HG03060 (cell line): ENCODE measurements at regions not wholly inside any gene's neighbourhood (a gene's known extent, or its start where the extent isn't known, plus 50 kb on each side); places are given as distances from the start of the nearest gene placed in this dataset.

Experiments used
- ATAC-seq: cut with Tn5 transposase; IDR thresholded peaks from one replicate; pipeline ENCODE4 v1.9.1; 2021; ENCODE audit warnings: low read depth, moderate number of reproducible peaks; ENCODE audit not compliant: unreplicated experiment

DNA sequence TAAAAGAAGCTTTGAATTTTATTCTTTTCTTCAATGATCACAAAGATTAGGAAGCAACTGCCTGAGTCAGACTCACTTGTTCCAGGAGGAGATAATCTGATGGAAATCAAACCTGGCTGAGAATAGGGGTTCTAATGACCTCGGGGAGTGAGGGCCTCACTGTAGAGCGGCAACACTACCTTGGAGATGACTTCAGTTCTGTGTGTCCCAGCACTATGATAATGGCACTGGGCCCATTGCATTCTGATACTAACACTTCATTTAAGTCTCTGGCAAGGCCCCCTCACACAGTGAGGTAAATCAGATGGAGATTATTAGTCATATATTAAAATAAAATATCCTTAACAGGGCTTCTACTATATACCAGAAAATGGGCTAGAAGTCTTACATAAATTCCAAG, 233.3 kb upstream of the EGLN3 start:
- ATAC-seq = no peak

GRCh38 chr14:34183478-34183877, 232.6 kb upstream of the EGLN3 start:
- no peak for ATAC-seq

DNA sequence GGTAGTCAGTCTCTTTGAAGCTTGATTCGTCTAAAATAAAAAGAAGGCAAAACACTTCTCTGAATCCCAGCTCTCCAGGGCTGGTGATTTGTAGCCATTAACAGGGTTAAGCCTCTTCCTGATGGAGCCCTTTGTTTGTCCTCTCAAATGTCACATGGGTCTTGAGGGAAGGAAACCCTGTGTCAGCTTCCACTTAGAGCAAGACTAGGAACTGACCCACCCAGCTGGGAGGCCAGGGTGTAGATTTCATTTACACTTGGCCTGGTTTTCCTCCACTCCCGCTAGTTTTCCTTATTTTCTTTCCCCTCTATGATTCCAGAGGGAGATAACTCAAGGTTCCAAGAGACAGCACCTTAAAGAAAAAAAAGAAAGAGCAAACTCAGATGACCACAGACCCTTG, 230.5 kb upstream of the EGLN3 start:
- ATAC-seq = no peak

DNA sequence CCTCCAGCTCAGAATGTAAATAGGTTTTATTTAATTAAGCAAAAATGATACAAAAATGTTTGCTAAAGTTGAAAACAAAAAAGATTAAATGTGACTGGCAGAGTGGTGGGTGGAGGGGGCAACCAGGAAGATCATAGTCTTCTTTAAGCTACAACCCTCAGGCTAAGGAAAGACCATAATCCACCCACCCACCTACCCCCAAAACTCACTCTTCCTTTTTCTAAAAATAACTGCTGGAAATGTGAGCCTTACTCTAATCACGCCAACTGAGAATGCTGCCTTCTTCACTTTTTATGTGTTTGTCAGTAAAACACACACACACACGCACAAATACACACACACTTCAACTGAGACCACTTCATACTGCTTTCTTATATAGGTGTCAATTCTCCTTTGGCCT, 230.0 kb upstream of the EGLN3 start:
- no peak for ATAC-seq

DNA sequence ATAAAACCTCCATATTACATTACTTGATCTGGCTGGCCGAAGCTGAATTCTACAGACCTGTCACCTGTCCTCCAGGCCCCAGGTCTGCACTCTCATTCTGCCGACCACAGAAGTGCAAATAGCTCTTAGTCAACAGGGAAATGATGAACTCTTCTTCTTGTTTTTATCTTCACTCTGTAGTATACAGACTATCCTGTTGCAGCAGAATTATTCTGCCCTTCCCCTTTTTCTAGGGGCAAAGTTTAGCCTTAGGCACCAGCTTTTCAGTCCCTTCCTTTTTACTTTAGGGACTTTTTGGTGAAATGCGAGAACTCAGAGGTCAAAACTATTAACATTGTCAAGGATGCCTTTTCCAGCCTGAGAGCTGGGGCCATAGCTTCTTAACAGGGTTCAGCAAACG, 229.6 kb upstream of the EGLN3 start:
- ATAC-seq = no peak

GRCh38 chr14:34179727-34180126, 228.9 kb upstream of the EGLN3 start:
- ATAC-seq = no peak

GRCh38 chr14:34177466-34177865, 226.6 kb upstream of the EGLN3 start:
- no peak for ATAC-seq

GRCh38 chr14:34175574-34175973, 224.7 kb upstream of the EGLN3 start:
- ATAC-seq = no peak

GRCh38 chr14:34174973-34175372, 224.1 kb upstream of the EGLN3 start:
- ATAC-seq = no peak

DNA sequence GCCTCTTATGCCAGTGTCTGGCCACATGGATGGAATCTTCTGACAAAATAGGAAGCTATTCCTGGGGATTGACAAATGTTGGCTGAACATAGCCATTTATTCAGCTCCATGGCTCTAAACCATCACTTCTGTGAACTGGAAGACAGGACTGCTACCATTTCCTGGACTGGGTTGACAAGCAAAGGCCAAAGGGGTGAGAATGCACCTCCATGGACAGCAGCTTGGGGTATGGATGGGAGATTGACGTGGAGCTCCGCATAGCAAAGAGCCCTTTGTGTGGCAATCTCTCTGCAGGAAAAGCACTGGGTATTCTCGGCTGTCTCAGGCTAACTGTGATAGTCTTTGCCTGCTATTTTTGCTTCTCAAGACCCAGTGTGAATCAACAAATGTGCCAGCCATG, 223.0 kb upstream of the EGLN3 start:
- ATAC-seq = no peak

DNA sequence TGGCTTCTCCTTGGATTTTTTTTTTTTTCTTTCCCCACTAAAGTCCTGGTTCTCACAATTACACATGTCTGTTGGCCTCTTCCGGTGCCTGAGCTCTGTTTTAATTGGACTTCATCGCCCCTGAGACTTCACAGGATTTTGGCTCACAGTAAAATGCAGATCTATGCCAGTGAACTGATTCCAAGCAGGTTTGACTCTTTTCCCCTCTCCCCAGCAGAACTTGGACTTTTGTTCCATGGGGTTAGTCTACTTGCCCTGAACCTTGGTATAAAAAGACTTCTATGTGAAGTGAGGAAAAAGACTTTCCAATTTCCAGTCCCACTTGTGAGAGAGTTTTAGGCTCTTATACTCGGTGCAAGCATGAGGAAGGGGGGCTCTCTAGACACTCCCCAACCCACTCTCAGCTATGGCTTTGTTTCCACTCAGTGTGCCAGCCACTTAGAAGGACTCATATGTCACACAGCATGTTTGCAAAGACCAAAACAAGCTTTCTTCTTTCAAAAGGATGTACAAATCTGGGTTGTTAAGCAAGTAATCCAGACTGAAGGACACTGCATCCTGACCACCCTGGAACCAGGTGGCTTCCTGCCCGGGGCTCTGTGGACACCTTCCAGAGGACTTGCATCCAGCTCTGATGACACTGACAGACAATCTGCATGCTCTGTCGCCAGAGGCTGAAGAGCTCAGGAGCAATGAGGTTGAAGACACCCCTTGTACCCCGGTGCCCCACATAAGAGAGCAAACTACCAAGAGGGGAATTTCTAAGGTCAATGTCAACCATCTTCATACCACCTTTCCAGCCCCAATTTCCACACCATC, 221.9 kb upstream of the EGLN3 start:
- ATAC-seq = no peak

DNA sequence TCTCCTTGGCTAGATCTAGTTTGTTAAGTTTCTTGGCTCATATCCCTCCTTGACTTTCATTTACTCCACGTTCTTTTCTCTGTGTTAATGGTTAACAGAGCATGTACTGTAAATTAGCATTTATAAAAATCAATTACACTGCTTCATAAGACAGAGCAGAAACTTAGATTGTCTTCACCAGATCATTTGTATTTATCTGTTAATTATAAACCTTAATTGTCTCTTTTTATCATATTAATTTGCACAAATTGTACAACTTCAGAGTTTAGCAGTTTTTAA, 221.2 kb upstream of the EGLN3 start:
- ATAC-seq = no peak

DNA sequence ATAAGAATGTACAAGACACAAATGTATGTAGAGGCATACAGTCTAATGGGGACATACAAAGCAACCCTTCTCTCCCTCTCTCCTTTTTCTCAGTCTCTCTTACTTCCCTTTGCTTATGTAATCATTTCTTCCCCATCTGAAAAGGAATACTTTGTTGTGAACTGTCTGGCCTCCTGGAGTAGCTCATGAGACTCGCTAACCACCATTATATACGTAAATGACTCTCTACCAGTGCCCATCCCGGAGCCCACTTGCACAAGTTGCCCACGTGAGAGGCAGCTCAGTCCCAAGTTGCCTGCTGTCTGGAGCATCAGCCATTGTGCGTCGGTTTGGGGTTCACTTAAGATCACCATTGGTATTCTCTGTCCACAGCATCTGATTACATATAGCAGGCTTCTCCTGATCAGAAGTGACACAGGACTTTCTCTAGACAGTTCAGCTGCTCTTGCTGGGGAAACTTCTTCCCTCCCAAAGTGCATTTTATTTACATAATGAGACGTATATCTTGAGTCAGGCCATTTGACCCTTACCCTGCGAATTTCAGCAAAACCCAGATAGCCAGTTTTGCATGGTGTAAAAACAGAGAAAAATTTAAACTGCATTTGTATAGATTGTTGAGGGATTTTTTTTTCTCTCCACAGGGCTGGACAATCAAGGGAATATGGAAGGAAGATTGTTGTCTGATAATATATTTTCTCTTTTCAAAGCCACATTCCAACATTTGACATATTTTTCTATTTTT, 220.7 kb upstream of the EGLN3 start:
- ATAC-seq = no peak

GRCh38 chr14:34170882-34171281, 220.0 kb upstream of the EGLN3 start:
- ATAC-seq = no peak

DNA sequence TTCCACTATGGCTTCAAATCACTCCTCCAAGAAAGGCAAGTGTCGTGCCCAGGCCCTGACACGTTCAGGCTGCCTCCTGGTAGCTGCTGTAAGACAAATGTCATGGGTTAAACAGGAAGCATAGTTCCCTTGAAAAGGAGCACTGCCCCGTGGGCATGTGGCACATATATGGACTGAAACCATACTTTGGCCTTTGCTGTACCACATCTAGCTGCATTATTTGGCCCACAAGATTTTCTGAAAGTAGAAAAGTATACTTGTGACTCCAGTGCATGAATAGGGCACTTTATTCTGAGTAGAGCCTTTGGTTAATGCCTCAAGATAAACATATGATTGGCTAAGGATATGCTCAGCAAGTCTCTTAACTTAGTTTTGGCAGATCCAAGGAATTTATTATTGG, 218.7 kb upstream of the EGLN3 start:
- no peak for ATAC-seq

GRCh38 chr14:34168656-34169055, 217.8 kb upstream of the EGLN3 start:
- no peak for ATAC-seq

GRCh38 chr14:34165847-34166350, 215.0 kb upstream of the EGLN3 start:
- ATAC-seq = no peak

DNA sequence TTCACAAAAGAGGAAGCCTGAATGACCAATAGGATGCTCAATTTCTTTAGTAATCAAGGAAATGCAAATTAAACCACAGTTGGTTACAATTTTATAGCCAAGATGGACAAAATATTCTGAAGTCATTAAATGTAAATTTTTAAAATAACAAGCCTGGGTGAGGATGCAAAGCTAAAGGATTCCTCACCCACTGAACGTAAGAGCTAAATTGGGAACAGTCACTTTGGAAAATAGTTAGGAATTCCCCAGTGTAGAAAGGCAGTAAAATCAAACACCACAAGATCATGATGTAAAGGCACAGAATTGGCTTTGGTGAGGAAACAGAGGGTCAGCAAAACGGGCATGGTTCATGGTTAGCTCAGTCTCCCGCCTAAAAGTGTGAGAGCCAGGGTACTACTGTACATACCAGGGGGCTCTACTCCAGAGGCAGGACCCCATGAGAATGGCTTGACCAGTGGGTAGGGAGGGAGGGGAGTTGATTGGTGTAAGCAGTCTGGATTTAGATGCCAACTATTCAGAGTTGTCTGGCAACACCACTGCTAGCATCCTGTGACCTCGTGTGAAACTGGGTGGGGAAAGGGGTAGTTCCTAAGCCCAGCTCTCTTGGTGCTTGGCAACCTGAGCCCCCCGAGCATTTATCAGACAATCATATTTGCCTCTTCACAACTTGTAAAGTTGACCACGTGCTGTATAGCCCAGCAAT, 213.4 kb upstream of the EGLN3 start:
- no peak for ATAC-seq

DNA sequence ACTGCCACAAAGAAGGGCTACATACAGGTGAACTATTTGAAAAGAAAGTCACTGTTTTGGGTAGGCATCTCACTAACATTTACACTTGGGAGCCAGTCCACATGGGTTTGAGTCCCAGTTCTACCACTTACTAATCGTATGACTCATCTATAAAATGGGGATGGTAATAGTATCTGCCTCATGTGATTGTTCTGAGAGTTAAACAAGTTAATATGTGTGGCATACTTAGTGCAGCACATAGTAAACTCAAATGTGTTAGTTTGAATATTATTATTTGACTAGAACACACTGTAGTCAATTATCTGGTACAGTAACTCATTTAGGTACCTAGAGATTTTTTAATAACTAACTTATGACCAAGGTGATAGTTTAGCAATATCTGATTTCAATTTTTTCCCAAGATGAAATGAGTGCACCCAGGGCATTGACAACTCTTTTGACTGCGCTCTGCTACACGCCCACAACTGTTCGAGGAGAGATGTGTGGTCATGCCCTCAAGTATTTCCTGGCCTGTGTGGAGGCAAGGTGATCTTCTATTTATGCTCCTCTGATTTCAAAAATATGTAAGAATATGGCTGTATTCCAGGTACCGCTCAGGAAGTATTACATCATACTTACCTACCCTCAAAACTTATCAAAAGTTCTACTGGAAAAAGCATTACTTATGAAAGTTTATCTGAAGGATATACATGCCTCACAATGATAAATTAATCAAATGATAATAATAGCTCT, 210.6 kb upstream of the EGLN3 start:
- no peak for ATAC-seq

DNA sequence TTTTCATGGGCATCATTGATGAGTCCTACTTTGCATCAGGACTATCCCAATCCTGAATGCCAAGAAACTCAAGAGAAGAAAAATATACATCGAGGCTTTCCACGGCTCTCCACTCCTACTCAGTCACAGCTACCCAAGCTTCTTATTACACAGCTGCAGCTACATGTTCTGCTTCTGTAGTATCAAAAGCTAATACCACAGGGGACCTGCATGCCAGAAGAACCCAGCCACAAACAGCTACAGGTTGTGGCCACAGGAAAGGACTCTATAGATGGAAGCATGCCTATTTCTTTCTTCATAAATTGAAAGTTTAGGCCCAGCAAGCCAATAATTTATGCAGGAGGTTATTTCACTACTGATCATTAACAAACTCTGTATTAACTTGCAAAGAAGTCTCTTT, 209.7 kb upstream of the EGLN3 start:
- ATAC-seq = no peak

DNA sequence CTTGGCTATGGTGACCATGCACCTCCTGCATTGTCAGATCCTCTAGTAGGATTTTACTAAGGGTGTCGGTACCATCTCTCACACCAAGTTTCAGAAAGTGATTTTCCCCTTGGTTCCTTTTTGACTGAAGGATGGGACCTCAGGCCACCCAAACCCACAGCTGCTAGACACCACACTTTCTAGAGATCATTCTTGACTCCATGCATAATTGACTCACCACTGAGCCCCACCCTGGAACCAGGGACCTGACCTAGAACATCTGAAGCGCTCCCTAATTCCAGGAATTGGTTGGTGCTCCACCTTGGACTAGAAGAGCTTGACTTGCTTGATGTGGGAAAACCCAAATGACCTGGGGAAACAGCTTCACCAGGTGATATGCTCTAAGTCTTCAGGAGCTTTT, 206.8 kb upstream of the EGLN3 start:
- no peak for ATAC-seq
